ENCODE measurements at regions not wholly inside any gene's neighbourhood (a gene's known extent, or its start where the extent isn't known, plus 50 kb on each side); places are given as distances from the start of the nearest gene placed in this dataset.

- Histone ChIP-seq H4K8ac (replicated peaks; ENCODE audit: insufficient read length, low read depth, low read length) (no peak overlapping the region), H2BK20ac (ENCODE audit: low read depth, low read length, poor library complexity, severe bottlenecking) (no peak overlapping the region), H3K56ac (ENCODE audit: insufficient read length, low read depth, low read length) (no peak overlapping the region), H3K9ac (ENCODE audit: extremely low read depth, insufficient read length, low read length) (no peak overlapping the region), H3K79me1 (ENCODE audit: insufficient read depth, low read depth, low read length, poor library complexity, severe bottlenecking) (no peaks in the 10 kb centered on the region), H3K23ac (ENCODE audit: insufficient read length, low read depth, low read length) (no peak overlapping the region), H3K4me1 (ENCODE audit: insufficient read depth, low read length) (no peaks in the 10 kb centered on the region), H3K27me3 (ENCODE audit: insufficient read depth, low read length) (no peaks in the 10 kb centered on the region; the same call in 1 of the 2 replicates), H3K4ac (ENCODE audit: low read depth, low read length) (no peak overlapping the region), H3K9me3 (ENCODE audit: control insufficient read depth, low read depth, low read length) (no peaks in the 10 kb centered on the region), H4K91ac (ENCODE audit: insufficient read length, low read depth, low read length) (no peak overlapping the region), H2AFZ (ENCODE audit: low read length) (no peak overlapping the region), H4K20me1 (ENCODE audit: control insufficient read depth, insufficient read depth, insufficient read length) (no peaks in the 10 kb centered on the region), H3K4me2 (ENCODE audit: insufficient read depth, insufficient read length, low read length) (no peak overlapping the region), H2BK15ac (ENCODE audit: low read depth, low read length) (no peak overlapping the region), H2AK5ac (ENCODE audit: insufficient read length, low read length) (no peak overlapping the region), H3K79me2 (ENCODE audit: insufficient read depth, low read length) (no peaks in the 10 kb centered on the region), H3T11ph (ENCODE audit: low read length) (no peak overlapping the region), H3K18ac (ENCODE audit: insufficient read length, low read depth, low read length) (no peak overlapping the region), H3K27ac (ENCODE audit: insufficient read length, low read depth, low read length) (no peak overlapping the region), H3K23me2 (ENCODE audit: insufficient read length, low read depth, low read length, poor library complexity, severe bottlenecking) (no peaks in the 10 kb centered on the region), H4K5ac (ENCODE audit: insufficient read length, low read depth, low read length) (no peak overlapping the region), H2BK12ac (ENCODE audit: insufficient read length, low read depth, low read length) (no peak overlapping the region), H2BK120ac (ENCODE audit: low read depth, low read length, poor library complexity, severe bottlenecking) (no peak overlapping the region), H3K14ac (ENCODE audit: insufficient read depth, low read length) (no peak overlapping the region), H2BK5ac (ENCODE audit: insufficient read length, low read length) (no peak overlapping the region)
- no CpG with 5 or more reads among the region's 3 CpGs for WGBS (ENCODE audit: extremely low coverage, insufficient read length, low lambda C conversion rate)
- Mint-ChIP-seq H3K27ac (no peak overlapping the region), H3K27me3 (ENCODE audit: low read depth) (no peaks in the 10 kb centered on the region), H3K4me1 (no peaks in the 10 kb centered on the region), H3K36me3 (ENCODE audit: insufficient read depth in 1 of 3, low read depth in 3 of 3) (peaks cover 0 to 5% (median 0%) of the 10 kb centered on the region in 3 experiments; a peak in 1 of 7 replicates), H3K9me3 (peaks cover 0 to 7% of the 10 kb centered on the region in 2 experiments; a peak in 1 of 5 replicates), H3K4me3 (no peak overlapping the region)
- TF ChIP-seq CTCF (conservative IDR thresholded peaks at IDR 0.05) = no peak
- no peak for DNase-seq
These were observed 103.4 kb upstream of the CCN2 start for GRCh38 chr6:132054525-132054924.
